Natural killer cell (primary cell): ENCODE measurements at regions not wholly inside any gene's neighbourhood (a gene's known extent, or its start where the extent isn't known, plus 50 kb on each side); places are given as distances from the start of the nearest gene placed in this dataset.

Experiments
- ATAC-seq, 3 donors: fragments of 150-1000 bp in 2 of 3; fragments of 200-7000 bp in 1 of 3; cut with Tn5 transposase; 1 replicate in 1 of 3; 2 replicates in 2 of 3; pipeline ENCODE4 v1.10.0; 2021; ENCODE audit warnings: mild to moderate bottlenecking in 2 of 3, moderate library complexity in 2 of 3
- DNase-seq, 2 donors: peaks; one replicate each; pipeline versions ENCODE4 v3.0.0 to v3.0.0-alpha.2; 2013 to 2021; ENCODE audit warnings: mixed read lengths in 1 of 2
- H3K27ac ChIP-seq: one replicate; pipeline ENCODE4 v1.5.1; 2013; ENCODE audit warnings: mild to moderate bottlenecking, low read length
- H3K27me3 ChIP-seq: one replicate; pipeline ENCODE4 v1.6.1; 2013; ENCODE audit warnings: low read length; ENCODE audit not compliant: control insufficient read depth, insufficient read depth
- H3K36me3 ChIP-seq: one replicate; pipeline ENCODE4 v1.6.1; 2013; ENCODE audit warnings: low read length; ENCODE audit not compliant: control insufficient read depth, insufficient read depth
- H3K4me1 ChIP-seq: one replicate; pipeline ENCODE4 v1.6.1; 2013; ENCODE audit warnings: low read length; ENCODE audit not compliant: control insufficient read depth, insufficient read depth
- H3K4me3 ChIP-seq: one replicate; pipeline ENCODE4 v1.5.1; 2013; ENCODE audit warnings: low read length
- H3K9me3 ChIP-seq: one replicate; pipeline ENCODE4 v1.6.1; 2013; ENCODE audit warnings: low read length; ENCODE audit not compliant: control insufficient read depth, insufficient read depth
- H3K27ac Mint-ChIP-seq, 2 donors: one replicate each; pipeline ENCODE4 v1.8.0; 2022; ENCODE audit warnings: mild to moderate bottlenecking in 2 of 2, mixed read lengths in 2 of 2, moderate library complexity in 1 of 2
- H3K27me3 Mint-ChIP-seq, 2 donors: one replicate each; pipeline ENCODE4 v1.8.0; 2022; ENCODE audit warnings: low read depth in 2 of 2, mixed read lengths in 2 of 2
- H3K36me3 Mint-ChIP-seq: one replicate; pipeline ENCODE4 v1.8.0; 2022; ENCODE audit warnings: mixed read lengths
- H3K4me1 Mint-ChIP-seq, 2 donors: one replicate each; pipeline ENCODE4 v1.8.0; 2022; ENCODE audit warnings: mixed read lengths in 2 of 2
- H3K4me3 Mint-ChIP-seq: one replicate; pipeline ENCODE4 v1.8.0; 2022; ENCODE audit warnings: mild to moderate bottlenecking, moderate library complexity, mixed read lengths
- H3K9me3 Mint-ChIP-seq, 2 donors: one replicate each; pipeline ENCODE4 v1.8.0; 2022; ENCODE audit warnings: mixed read lengths in 2 of 2
- CTCF ChIP-seq: fragments of 200-600 bp; IDR thresholded peaks from one replicate; pipeline ENCODE4 v1.8.0; 2022; ENCODE audit warnings: antibody characterized with exemption
- WGBS: methylation state at CpG from one replicate; pipeline ENCODE4 v1.1.7; 2013; ENCODE audit warnings: missing lambda C conversion rate; ENCODE audit not compliant: insufficient coverage; 5-methylcytosine and 5-hydroxymethylcytosine counted together
- intact Hi-C: fragments of 100-400 bp; cut with micrococcal nuclease; formaldehyde crosslinking; loops from one replicate; pipeline ENCODE4 v1.14.2; 2022

GRCh38 chr18:2027016-2027415, 544.3 kb downstream of the METTL4 start:
- WGBS = 11% methylated on average over 1 of the region's 2 CpGs
- no peaks in the 10 kb centered on the region for H3K27me3 ChIP-seq
- Mint-ChIP-seq H3K27me3 (peaks cover 0 to 6% of the 10 kb centered on the region in 2 donors), H3K4me3 (no peak overlapping the region), H3K4me1 (no peaks in the 10 kb centered on the region), H3K36me3 (no peaks in the 10 kb centered on the region), H3K27ac (no peak overlapping the region), H3K9me3 (peaks cover 2% of the 10 kb centered on the region in 2 donors)
- no peak for TF ChIP-seq CTCF
- no peak overlapping the region for H3K27ac ChIP-seq
- no peak overlapping the region for H3K4me3 ChIP-seq
- H3K4me1 ChIP-seq = no peaks in the 10 kb centered on the region
- no peaks in the 10 kb centered on the region for H3K36me3 ChIP-seq
- DNase-seq (no peak), ATAC-seq (no peak)
- intact Hi-C loops = no loop called here
- no peaks in the 10 kb centered on the region for H3K9me3 ChIP-seq

GRCh38 chr18:2027756-2028155, 543.5 kb downstream of the METTL4 start:
- Mint-ChIP-seq H3K36me3 (no peaks in the 10 kb centered on the region), H3K9me3 (peaks cover 2% of the 10 kb centered on the region in 2 donors), H3K4me1 (no peaks in the 10 kb centered on the region), H3K27ac (no peak overlapping the region), H3K4me3 (no peak overlapping the region), H3K27me3 (peaks cover 0 to 6% of the 10 kb centered on the region in 2 donors)
- intact Hi-C loops = no loop called here
- H3K4me3 ChIP-seq = no peak overlapping the region
- no peak for ATAC-seq
- no peaks in the 10 kb centered on the region for H3K36me3 ChIP-seq
- no peaks in the 10 kb centered on the region for H3K9me3 ChIP-seq
- no peaks in the 10 kb centered on the region for H3K4me1 ChIP-seq
- H3K27ac ChIP-seq = no peak overlapping the region
- H3K27me3 ChIP-seq = no peaks in the 10 kb centered on the region
- DNase-seq = no peak
- TF ChIP-seq CTCF = no peak

GRCh38 chr18:2028986-2029385, 542.3 kb downstream of the METTL4 start:
- Histone ChIP-seq H3K9me3 (no peaks in the 10 kb centered on the region), H3K4me3 (no peak overlapping the region), H3K36me3 (no peaks in the 10 kb centered on the region), H3K27ac (no peak overlapping the region), H3K4me1 (no peaks in the 10 kb centered on the region), H3K27me3 (no peaks in the 10 kb centered on the region)
- Mint-ChIP-seq H3K9me3 (peaks cover 2% of the 10 kb centered on the region in 2 donors), H3K4me1 (no peaks in the 10 kb centered on the region), H3K36me3 (no peaks in the 10 kb centered on the region), H3K27me3 (peaks cover 0 to 6% of the 10 kb centered on the region in 2 donors), H3K4me3 (no peak overlapping the region), H3K27ac (no peak overlapping the region)
- intact Hi-C loops = no loop called here
- 49% methylated on average over 3 of the region's 3 CpGs for WGBS
- no peak for TF ChIP-seq CTCF
- DNase-seq (no peak), ATAC-seq (no peak)

- no peak for TF ChIP-seq CTCF
- ATAC-seq (no peak), DNase-seq (no peak)
- no peaks in the 10 kb centered on the region for H3K9me3 ChIP-seq
- Mint-ChIP-seq H3K27me3 (peaks cover 0 to 6% of the 10 kb centered on the region in 2 donors), H3K36me3 (no peaks in the 10 kb centered on the region), H3K4me3 (no peak overlapping the region), H3K4me1 (no peaks in the 10 kb centered on the region), H3K27ac (no peak overlapping the region), H3K9me3 (peaks cover 2% of the 10 kb centered on the region in 2 donors)
- H3K36me3 ChIP-seq = no peaks in the 10 kb centered on the region
- H3K4me1 ChIP-seq = no peaks in the 10 kb centered on the region
- H3K27ac ChIP-seq = no peak overlapping the region
- no peak overlapping the region for H3K4me3 ChIP-seq
- H3K27me3 ChIP-seq = no peaks in the 10 kb centered on the region
- intact Hi-C loops = no loop called here
Observed at GRCh38 chr18:2030647-2031046, 540.7 kb downstream of the METTL4 start.
